NT2/D1 (cell line): ENCODE measurements at regions not wholly inside any gene's neighbourhood (a gene's known extent, or its start where the extent isn't known, plus 50 kb on each side); places are given as distances from the start of the nearest gene placed in this dataset.

Experiments used
- DNase-seq: peaks from one replicate; pipeline ENCODE4 v3.0.0-alpha.2; 2011; ENCODE audit warnings: low read depth, low spot score
- H3K27me3 ChIP-seq: 2 replicates; pipeline ENCODE4 v1.6.0; 2011; ENCODE audit warnings: mild to moderate bottlenecking; ENCODE audit not compliant: insufficient read length, insufficient read depth
- H3K36me3 ChIP-seq: 2 replicates; pipeline ENCODE4 v1.6.1; 2011; ENCODE audit warnings: mild to moderate bottlenecking, low read length, mixed read lengths; ENCODE audit not compliant: insufficient read depth, insufficient read length
- H3K4me1 ChIP-seq: 2 replicates; pipeline ENCODE4 v1.5.1; 2011; ENCODE audit not compliant: insufficient read depth, insufficient read length
- H3K4me3 ChIP-seq: 2 replicates; pipeline ENCODE4 v1.5.1; 2011; ENCODE audit warnings: low read depth; ENCODE audit not compliant: insufficient read length
- H3K9ac ChIP-seq: 2 replicates; pipeline ENCODE4 v1.6.0; 2011; ENCODE audit warnings: low read depth; ENCODE audit not compliant: insufficient read length
- H3K9me3 ChIP-seq: 2 replicates; pipeline ENCODE4 v1.5.1; 2011; ENCODE audit warnings: mild to moderate bottlenecking, low read length; ENCODE audit not compliant: insufficient read depth
- SUZ12 ChIP-seq: IDR thresholded peaks from 2 replicates; pipeline ENCODE4 v1.6.1; 2011; ENCODE audit not compliant: insufficient read length, insufficient read depth; ENCODE audit errors: extremely low read depth
- YY1 ChIP-seq: IDR thresholded peaks from 2 replicates; pipeline ENCODE4 v1.6.1; 2011; ENCODE audit not compliant: insufficient read length, insufficient read depth
- ZNF274 ChIP-seq: IDR thresholded peaks from 2 replicates; pipeline ENCODE4 v1.6.1; 2011; ENCODE audit warnings: mild to moderate bottlenecking, low read depth, low read length

DNA sequence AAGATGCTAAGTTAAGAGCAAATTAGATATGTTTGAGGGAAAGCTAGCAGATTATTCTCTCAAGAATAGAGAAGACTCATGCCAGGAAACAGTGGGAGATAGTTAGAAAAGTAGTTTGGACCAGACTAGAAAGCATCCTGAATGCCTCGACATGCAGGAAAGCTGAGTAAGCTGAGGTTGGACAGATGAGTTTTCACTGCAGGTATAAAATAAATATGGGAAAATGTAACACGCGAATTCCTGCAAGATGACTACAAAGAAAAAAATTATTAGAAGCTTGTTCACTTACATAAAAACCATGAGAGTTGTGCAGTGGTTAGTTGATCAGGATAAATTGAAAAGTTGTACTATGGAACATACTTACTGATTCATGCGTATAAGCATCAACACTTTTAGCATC, 484.2 kb upstream of the MANEA start:
- no peak overlapping the region for H3K9ac ChIP-seq
- H3K4me1 ChIP-seq: no peaks in the 10 kb centered on the region
- no peaks in the 10 kb centered on the region for H3K9me3 ChIP-seq
- H3K36me3 ChIP-seq: no peaks in the 10 kb centered on the region
- TF ChIP-seq YY1: no peak
- no peak for TF ChIP-seq ZNF274
- H3K4me3 ChIP-seq: no peak overlapping the region
- no peaks in the 10 kb centered on the region for H3K27me3 ChIP-seq
- DNase-seq: no peak

DNA sequence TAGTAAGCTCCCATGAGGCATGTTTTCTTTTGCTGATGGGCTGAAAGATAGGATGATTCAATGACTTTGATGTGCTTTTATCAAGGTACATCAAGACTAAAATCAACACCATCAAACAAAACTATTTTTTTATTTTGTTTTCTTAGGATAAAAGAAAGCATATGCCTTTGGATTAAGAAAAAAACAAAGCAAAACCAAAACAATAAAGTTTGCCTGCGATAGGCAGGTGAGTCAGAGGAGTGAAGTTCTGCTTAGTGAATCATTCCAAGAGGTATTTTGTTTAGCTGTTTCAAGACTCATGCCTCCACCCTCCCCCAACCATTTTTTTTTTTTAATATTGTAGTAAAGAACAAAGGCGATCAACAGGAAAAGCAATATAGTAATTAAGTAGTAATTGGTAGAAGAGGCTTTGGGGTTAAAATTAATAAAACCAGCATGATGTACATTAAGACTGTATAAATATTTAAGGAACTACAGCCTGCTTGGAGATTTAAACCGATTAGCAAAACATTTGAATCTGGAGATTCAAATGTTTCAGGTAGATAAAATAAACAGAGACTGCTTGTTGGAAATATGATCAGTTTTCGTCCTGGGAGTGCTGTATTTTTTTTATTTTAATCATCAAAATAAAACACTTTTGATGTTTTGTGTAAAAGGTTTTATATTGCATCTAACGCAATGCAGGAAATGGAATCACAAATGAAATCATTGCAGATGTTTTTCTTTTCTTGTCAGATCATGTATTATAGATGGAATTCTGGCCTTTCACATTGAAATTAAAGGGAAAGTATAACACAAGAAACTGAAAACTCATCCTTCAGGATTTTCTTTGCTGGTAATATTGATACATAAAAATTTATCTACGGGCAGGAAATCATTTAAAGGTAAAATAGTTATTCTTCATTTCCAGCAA, 482.3 kb upstream of the MANEA start:
- Histone ChIP-seq H3K4me1 (no peaks in the 10 kb centered on the region), H3K9ac (no peak overlapping the region), H3K9me3 (no peaks in the 10 kb centered on the region), H3K27me3 (no peaks in the 10 kb centered on the region), H3K4me3 (no peak overlapping the region), H3K36me3 (no peaks in the 10 kb centered on the region)
- no peak for DNase-seq
- TF ChIP-seq SUZ12: no peak
- no peak for TF ChIP-seq ZNF274
- no peak for TF ChIP-seq YY1

DNA sequence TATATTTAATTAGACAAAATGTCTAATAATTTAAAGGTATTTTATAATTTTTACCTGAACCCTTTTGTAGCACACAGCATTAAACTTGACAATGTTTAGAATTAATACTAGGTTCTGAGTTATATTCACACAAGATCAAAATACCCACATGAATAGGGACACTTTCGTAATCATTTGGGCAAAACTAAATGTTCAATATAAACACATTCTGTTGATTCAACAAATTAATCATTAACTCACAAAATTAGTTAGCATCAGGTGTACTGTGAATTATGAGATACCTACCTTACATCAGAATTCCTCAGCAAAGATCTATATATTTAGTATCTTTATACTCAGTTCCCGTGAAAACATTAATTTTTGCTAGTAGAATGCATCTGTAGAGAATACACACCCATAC, 481.5 kb upstream of the MANEA start:
- DNase-seq: no peak
- H3K36me3 ChIP-seq: no peaks in the 10 kb centered on the region

DNA sequence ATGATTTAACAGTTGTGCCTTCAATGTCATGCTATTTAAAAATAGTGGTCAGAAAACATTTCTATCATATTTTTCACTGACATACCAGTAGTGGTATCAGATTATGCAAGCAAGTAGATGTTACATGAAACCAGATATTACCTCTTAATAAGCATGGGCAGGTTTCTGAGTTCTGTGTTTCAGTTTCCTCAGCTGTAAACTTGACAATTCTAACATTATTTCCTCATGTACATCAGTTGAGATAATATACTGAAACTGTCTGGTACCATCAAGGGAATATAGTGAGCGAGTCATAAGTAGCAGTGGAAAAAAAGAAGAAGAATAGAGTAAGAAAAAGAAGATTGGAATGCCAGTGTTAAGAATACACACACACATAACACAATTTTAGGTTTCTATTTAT, 477.9 kb upstream of the MANEA start:
- no peak overlapping the region for H3K4me3 ChIP-seq
- no peaks in the 10 kb centered on the region for H3K27me3 ChIP-seq
- H3K9me3 ChIP-seq: no peaks in the 10 kb centered on the region
- H3K4me1 ChIP-seq: no peaks in the 10 kb centered on the region
- no peak for DNase-seq
- TF ChIP-seq YY1 (no peak), SUZ12 (no peak), ZNF274 (no peak)
- no peaks in the 10 kb centered on the region for H3K36me3 ChIP-seq
- no peak overlapping the region for H3K9ac ChIP-seq

More for the DNA sequence above, 481.5 kb upstream of the MANEA start:
- Histone ChIP-seq H3K9ac (no peak overlapping the region), H3K4me1 (no peaks in the 10 kb centered on the region), H3K9me3 (no peaks in the 10 kb centered on the region), H3K27me3 (no peaks in the 10 kb centered on the region), H3K4me3 (no peak overlapping the region)
- TF ChIP-seq ZNF274 (no peak), YY1 (no peak), SUZ12 (no peak)

DNA sequence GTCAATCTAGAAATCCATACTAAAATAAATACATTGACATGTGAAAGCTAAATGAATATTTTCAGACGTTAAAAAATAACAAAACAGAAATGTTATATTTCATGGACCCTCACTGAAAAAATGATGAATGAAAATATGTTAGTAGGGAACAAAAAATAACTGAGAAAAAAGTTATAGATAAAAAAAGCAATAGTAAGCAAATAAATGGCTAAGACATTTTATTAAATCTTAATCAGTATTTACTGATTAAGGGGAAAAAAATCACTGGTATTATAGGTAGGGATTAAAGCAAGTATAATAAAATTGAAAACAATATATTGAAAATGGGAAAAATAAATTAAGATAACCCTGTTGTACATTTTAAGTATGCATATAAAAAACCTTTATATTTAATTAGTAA, 468.1 kb upstream of the MANEA start:
- no peaks in the 10 kb centered on the region for H3K4me1 ChIP-seq
- TF ChIP-seq SUZ12 (no peak), ZNF274 (no peak), YY1 (no peak)
- no peak overlapping the region for H3K9ac ChIP-seq
- no peak overlapping the region for H3K4me3 ChIP-seq
- DNase-seq: no peak
- H3K27me3 ChIP-seq: no peaks in the 10 kb centered on the region
- H3K9me3 ChIP-seq: no peaks in the 10 kb centered on the region
- no peaks in the 10 kb centered on the region for H3K36me3 ChIP-seq

DNA sequence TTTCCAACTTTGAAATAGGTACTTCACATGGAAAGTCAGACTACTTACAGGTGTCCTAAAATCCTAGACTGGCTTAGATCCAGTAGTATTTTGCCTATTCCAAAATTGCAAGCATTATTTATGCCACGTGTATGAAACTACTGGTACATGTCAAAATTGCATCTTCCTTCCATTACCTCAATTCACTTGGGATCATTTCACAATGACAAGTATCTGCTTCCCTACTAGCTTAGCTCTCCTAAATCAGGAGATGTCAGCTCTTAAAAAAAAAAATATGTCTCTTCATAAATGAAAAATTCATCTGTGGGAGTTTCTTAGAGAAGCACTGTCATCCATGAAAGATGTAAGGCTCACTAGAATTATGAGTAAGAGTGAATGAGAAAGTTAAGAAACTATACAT, 466.6 kb upstream of the MANEA start:
- H3K9me3 ChIP-seq: no peaks in the 10 kb centered on the region
- H3K9ac ChIP-seq: no peak overlapping the region
- no peaks in the 10 kb centered on the region for H3K36me3 ChIP-seq
- no peaks in the 10 kb centered on the region for H3K4me1 ChIP-seq
- TF ChIP-seq YY1 (no peak), SUZ12 (no peak), ZNF274 (no peak)
- DNase-seq: no peak
- H3K27me3 ChIP-seq: no peaks in the 10 kb centered on the region
- no peak overlapping the region for H3K4me3 ChIP-seq

DNA sequence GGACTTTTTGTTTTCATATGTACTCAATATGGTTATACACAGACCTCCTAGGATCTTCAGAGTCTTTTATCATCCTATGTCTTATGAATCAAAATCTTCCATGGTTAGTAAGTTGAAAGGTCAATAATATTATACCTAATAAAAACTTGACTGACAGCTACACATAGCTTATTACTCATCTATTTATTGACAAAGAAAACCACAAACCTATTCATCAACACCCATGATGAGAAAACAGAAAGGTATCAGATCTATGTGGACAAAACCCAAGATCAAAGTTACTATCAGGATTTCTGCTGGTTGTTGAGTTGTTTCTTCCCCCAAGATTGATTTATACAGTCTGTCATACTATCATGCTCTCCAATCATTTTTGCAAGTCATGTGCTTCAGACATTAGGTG, 460.1 kb upstream of the MANEA start:
- Histone ChIP-seq H3K27me3 (no peaks in the 10 kb centered on the region), H3K4me1 (no peaks in the 10 kb centered on the region), H3K9me3 (no peaks in the 10 kb centered on the region), H3K36me3 (no peaks in the 10 kb centered on the region), H3K4me3 (no peak overlapping the region), H3K9ac (no peak overlapping the region)
- TF ChIP-seq ZNF274 (no peak), YY1 (no peak), SUZ12 (no peak)
- DNase-seq: no peak
